Activated CD4-positive, alpha-beta memory T cell treated with anti-CD3 and anti-CD28 coated beads for 36 hours (primary cell): ENCODE measurements at regions not wholly inside any gene's neighbourhood (a gene's known extent, or its start where the extent isn't known, plus 50 kb on each side); places are given as distances from the start of the nearest gene placed in this dataset.

Experiments
- CTCF ChIA-PET: fragments of 350-600 bp; sonication (Branson Sonifier 250); formaldehyde crosslinking; loops from one replicate; lab custom pipeline; 2021; ENCODE audit warnings: antibody characterized with exemption, inconsistent platforms; lab: Charles Lee
- POLR2A ChIA-PET: fragments of 350-600 bp; sonication (Branson Sonifier 250); formaldehyde crosslinking; loops from one replicate; lab custom pipeline; 2021; ENCODE audit warnings: antibody characterized with exemption; lab: Charles Lee
- DNase-seq: peaks from one replicate; pipeline ENCODE4 v3.0.0-alpha.2; 2020
- H3K27ac Mint-ChIP-seq: one replicate; pipeline ENCODE4 v1.8.0; 2021; ENCODE audit warnings: mixed read lengths
- H3K27me3 Mint-ChIP-seq: one replicate; pipeline ENCODE4 v1.8.0; 2021; ENCODE audit warnings: mixed read lengths
- H3K36me3 Mint-ChIP-seq: one replicate; pipeline ENCODE4 v1.8.0; 2021; ENCODE audit warnings: mixed read lengths
- H3K4me1 Mint-ChIP-seq: one replicate; pipeline ENCODE4 v1.8.0; 2021; ENCODE audit warnings: low read depth, mixed read lengths
- H3K4me3 Mint-ChIP-seq: one replicate; pipeline ENCODE4 v1.8.0; 2021; ENCODE audit warnings: mild to moderate bottlenecking, mixed read lengths
- H3K9me3 Mint-ChIP-seq: one replicate; pipeline ENCODE4 v1.8.0; 2021; ENCODE audit warnings: mixed read lengths
- intact Hi-C: fragments of 100-400 bp; cut with micrococcal nuclease; formaldehyde crosslinking; loops from one replicate; pipeline ENCODE4 v1.15.1; 2023

DNA sequence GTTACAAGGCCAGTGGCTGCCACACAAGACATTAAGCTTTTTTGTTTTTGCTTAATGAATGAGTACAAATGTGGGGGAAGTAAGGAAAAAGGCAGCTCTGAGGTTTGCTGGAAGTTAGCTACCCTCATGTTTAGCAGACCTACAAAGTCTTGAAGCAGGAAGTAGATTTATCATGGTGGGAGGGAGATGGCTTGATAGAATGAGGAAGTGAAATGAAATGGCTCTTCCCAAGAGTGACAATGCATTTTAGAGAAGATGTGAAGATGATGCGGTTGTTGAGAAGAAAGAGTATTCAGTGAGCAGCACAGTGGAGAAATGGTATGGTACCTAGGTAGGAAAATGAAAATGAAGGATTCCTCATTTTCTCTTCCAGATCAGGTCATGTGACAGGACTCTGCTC lies 108.0 kb downstream of the SLIT2 start:
- ChIA-PET CTCF (no interaction called here), POLR2A (no interaction called here)
- no peak for DNase-seq
- Mint-ChIP-seq H3K9me3 (no peaks in the 10 kb centered on the region), H3K27me3 (no peaks in the 10 kb centered on the region), H3K4me1 (no peaks in the 10 kb centered on the region), H3K4me3 (no peak overlapping the region), H3K36me3 (no peaks in the 10 kb centered on the region), H3K27ac (no peak overlapping the region)
- intact Hi-C loops = no loop called here

DNA sequence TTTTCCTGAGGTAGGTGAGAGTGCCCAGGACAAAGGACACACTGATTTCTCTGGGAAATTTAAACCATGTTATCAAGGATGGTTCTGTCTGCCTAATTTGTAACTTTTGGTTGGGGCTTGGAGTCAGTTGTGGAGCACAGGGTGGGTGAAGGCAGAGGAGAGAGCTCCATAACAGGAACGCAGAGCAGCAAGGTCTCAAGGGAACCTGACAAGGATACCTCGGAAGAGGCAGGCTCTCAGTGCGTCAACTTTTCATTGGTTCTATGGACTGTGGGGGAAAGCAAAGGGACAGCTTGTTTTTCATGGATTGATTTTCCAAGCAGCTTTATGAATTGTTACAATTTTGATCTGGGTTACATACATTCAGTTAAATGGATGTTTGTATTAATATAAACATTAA lies 110.4 kb downstream of the SLIT2 start:
- Mint-ChIP-seq H3K36me3 (no peaks in the 10 kb centered on the region), H3K27me3 (no peaks in the 10 kb centered on the region), H3K27ac (no peak overlapping the region), H3K9me3 (no peaks in the 10 kb centered on the region), H3K4me1 (no peaks in the 10 kb centered on the region), H3K4me3 (no peak overlapping the region)
- ChIA-PET POLR2A (no interaction called here), CTCF (no interaction called here)
- intact Hi-C loops = no loop called here
- DNase-seq = no peak

DNA sequence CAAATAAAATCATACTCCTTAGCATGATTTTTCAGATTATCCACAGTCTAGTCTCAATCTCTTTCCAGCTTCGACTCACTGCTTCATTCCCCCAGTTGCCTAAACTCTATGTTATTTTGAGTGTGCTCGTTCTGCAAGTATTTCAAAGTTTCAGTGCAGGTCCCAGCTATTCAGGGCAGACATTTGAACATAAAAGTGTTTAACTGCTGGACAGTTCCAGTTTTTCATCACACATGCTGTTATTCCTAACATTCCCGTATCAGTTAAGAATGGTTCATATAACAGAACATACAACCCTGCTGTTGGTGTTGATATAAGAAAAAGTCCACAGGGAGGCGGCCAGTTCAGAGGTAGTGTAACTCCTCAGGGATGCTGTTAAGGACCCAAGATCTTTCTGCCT lies 113.3 kb downstream of the SLIT2 start:
- ChIA-PET POLR2A (no interaction called here), CTCF (no interaction called here)
- Mint-ChIP-seq H3K27ac (no peak overlapping the region), H3K27me3 (no peaks in the 10 kb centered on the region), H3K9me3 (no peaks in the 10 kb centered on the region), H3K36me3 (no peaks in the 10 kb centered on the region), H3K4me3 (no peak overlapping the region), H3K4me1 (no peaks in the 10 kb centered on the region)
- DNase-seq = no peak
- intact Hi-C loops = no loop called here

DNA sequence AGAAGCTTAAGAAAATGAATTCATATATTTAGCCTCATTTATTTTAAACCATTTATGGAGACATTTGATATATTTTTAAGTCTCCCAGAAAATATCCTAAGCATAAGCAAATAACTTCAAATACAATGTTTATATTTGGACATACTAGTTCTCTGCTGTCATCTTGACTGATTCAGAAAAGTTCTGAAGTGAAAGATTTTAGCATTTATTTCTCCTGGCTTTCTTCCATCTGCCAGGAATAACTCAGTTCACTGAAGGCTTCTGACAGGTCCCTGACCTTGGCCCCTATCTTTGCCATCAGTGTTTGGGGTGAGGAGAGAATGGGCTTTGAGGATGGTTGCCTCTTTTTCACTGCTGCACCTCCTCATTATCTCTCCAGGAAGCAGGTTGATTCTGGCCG lies 115.7 kb downstream of the SLIT2 start:
- H3K27me3 Mint-ChIP-seq = no peaks in the 10 kb centered on the region
- ChIA-PET POLR2A (no interaction called here), CTCF (no interaction called here)
- H3K9me3 Mint-ChIP-seq = no peaks in the 10 kb centered on the region
- intact Hi-C loops = no loop called here
- no peak overlapping the region for H3K27ac Mint-ChIP-seq
- no peaks in the 10 kb centered on the region for H3K36me3 Mint-ChIP-seq
- no peak for DNase-seq
- no peak overlapping the region for H3K4me3 Mint-ChIP-seq
- no peaks in the 10 kb centered on the region for H3K4me1 Mint-ChIP-seq

DNA sequence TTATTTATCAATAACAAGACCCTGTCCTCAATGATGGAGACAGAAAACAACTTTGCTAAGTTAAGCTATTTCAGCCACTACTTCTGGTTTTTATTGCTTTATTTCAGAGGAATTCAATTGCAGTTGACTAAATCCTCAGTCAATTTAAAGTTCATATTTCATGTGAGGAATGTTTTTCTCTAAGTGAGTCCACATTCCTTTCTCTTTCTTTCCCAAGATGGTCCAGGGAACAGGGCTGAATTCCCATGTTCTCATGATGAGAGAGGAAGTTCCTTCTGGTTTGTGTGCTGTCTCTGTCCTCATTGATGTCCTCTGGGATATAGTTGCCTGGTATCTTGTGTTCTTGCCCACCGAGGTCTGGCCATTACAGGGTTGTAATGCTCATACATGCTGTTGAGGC lies 117.2 kb downstream of the SLIT2 start:
- Mint-ChIP-seq H3K36me3 (no peaks in the 10 kb centered on the region), H3K4me3 (no peak overlapping the region)
- CTCF ChIA-PET = no interaction called here

DNA sequence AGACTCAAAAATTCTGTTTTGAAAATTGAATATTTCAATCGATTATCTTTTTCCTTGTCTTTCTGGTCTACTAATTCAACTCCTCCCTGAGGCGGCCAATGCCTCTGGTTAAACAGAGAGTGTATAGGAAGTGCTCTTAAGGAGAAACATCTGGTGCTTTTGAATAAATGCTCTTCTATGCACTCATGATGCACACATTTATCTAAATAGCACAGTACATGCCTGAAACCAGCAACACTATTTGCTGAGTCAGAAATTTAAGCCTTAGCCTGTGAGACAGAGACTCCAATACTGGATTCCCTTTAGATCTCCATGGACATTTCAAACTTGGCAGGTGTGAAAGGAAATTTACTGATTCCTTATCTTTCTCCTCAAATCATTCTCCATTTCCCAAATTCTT lies 118.6 kb downstream of the SLIT2 start:
- no peak overlapping the region for H3K4me3 Mint-ChIP-seq
- no peaks in the 10 kb centered on the region for H3K36me3 Mint-ChIP-seq
- no peak overlapping the region for H3K27ac Mint-ChIP-seq

More for the DNA sequence above, 117.2 kb downstream of the SLIT2 start:
- Mint-ChIP-seq H3K27ac (no peak overlapping the region), H3K4me1 (no peaks in the 10 kb centered on the region), H3K27me3 (no peaks in the 10 kb centered on the region), H3K9me3 (no peaks in the 10 kb centered on the region)
- intact Hi-C loops = no loop called here
- POLR2A ChIA-PET = no interaction called here
- no peak for DNase-seq

DNA sequence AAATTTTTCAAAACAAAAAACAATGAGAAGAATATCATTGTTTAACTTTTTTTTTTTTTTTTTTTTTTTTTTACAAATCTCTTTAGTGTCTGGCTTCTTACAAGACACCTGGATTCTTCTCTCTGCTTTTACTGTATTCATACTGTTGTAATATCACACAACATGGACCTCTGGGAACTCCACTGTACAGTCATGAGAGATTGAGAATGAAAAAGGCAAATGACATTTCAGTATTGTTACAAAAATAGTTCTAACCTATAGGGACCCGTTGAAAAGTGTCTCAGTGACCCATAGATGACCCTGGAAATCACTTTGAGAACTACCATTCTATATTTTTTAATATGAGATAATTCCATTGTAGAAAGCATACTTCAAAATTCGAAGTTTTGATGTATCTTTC lies 124.4 kb downstream of the SLIT2 start:
- POLR2A ChIA-PET = no interaction called here
- peaks cover 4% of the 10 kb centered on the region for H3K27me3 Mint-ChIP-seq
- intact Hi-C loops = no loop called here

More for the DNA sequence above, 118.6 kb downstream of the SLIT2 start:
- Mint-ChIP-seq H3K9me3 (no peaks in the 10 kb centered on the region), H3K4me1 (no peaks in the 10 kb centered on the region), H3K27me3 (no peaks in the 10 kb centered on the region)
- CTCF ChIA-PET = no interaction called here
- POLR2A ChIA-PET = no interaction called here
- DNase-seq = no peak
- intact Hi-C loops = no loop called here

DNA sequence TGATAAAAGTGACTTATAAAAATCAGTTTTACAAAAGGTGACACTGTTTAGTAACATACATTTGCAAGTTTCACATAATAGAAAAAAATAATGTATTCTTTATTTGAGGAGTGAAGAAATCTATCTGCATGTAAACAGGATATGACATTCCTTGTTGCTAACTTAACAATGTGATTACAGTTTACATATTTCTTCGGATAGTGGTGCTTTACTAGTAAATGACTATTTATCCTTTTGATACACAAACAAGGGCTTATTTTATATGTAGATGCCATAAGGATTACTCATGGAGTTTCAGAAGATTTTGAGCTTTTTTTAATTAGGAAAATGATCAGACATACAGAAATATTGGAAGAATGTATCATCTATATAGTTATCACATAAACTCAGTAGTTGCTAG lies 126.5 kb downstream of the SLIT2 start:
- H3K4me1 Mint-ChIP-seq = no peaks in the 10 kb centered on the region
- ChIA-PET POLR2A (no interaction called here), CTCF (no interaction called here)
- DNase-seq = no peak
- H3K36me3 Mint-ChIP-seq = no peaks in the 10 kb centered on the region
- intact Hi-C loops = no loop called here
- peaks cover 4% of the 10 kb centered on the region for H3K27me3 Mint-ChIP-seq
- H3K4me3 Mint-ChIP-seq = no peak overlapping the region
- H3K9me3 Mint-ChIP-seq = no peaks in the 10 kb centered on the region
- no peak overlapping the region for H3K27ac Mint-ChIP-seq

More for the DNA sequence above, 124.4 kb downstream of the SLIT2 start:
- Mint-ChIP-seq H3K4me1 (no peaks in the 10 kb centered on the region), H3K36me3 (no peaks in the 10 kb centered on the region), H3K9me3 (no peaks in the 10 kb centered on the region), H3K27ac (no peak overlapping the region), H3K4me3 (no peak overlapping the region)
- DNase-seq = no peak
- CTCF ChIA-PET = no interaction called here

DNA sequence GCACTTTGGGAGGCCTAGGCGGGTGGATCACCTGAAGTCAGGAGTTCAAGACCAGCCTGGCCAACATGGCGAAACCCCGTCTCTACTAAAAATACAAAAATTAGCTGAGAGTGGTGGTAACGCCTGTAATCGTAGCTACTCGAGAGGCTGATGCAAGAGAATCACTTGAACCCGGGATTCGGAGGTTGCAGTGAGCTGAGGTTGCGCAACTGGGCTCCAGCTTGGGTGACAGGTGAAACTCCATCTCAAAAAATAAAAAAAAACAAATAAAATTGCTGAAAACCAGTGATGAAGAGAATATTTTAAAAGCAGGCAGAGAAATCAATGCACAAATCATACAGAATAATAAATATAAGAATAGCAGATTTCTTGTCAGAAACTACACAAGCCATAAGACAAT lies 129.3 kb downstream of the SLIT2 start:
- Mint-ChIP-seq H3K9me3 (no peaks in the 10 kb centered on the region), H3K27ac (no peak overlapping the region), H3K4me3 (no peak overlapping the region), H3K36me3 (no peaks in the 10 kb centered on the region), H3K27me3 (peaks cover 4% of the 10 kb centered on the region), H3K4me1 (no peaks in the 10 kb centered on the region)
- intact Hi-C loops = no loop called here
- ChIA-PET POLR2A (no interaction called here), CTCF (no interaction called here)
- no peak for DNase-seq

DNA sequence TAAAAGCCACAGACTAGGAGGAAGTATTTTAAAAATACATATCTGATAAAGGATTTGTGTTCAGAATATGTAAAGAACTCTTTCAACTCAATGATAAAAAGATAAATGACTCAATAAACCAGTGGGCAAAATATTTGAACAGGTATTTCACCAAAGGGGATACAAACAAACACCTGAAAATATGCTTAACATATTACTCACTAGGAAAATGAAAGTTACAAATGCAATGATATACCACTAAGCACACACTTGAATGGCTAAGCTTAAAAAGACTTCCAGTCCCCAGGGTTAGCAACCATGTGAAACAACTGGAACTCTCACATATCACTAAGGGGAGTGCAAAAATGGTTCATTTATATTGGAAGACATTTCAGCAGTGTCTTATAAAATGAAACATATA lies 131.6 kb downstream of the SLIT2 start:
- Mint-ChIP-seq H3K36me3 (no peaks in the 10 kb centered on the region), H3K9me3 (no peaks in the 10 kb centered on the region), H3K27ac (no peak overlapping the region), H3K27me3 (no peaks in the 10 kb centered on the region), H3K4me1 (no peaks in the 10 kb centered on the region), H3K4me3 (no peak overlapping the region)
- ChIA-PET POLR2A (no interaction called here), CTCF (no interaction called here)
- no peak for DNase-seq
- intact Hi-C loops = no loop called here

DNA sequence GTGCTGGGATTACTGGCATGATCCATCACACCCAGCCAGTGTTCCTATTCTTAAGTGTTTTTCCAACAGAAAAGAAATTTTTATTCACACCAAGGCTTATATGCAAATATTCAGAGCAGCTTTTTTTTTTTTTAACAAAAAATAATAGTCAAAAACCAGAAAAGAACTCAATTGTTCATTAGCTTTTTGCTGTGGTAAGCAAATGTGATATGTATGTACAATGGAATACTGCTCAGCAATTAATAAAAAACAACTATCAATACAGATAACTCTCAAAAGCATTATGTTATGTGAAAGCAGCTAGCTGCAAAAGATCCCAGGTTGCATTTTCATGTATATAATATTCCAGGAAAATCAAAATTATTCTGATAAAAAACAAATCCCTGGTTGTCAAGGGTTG lies 132.3 kb downstream of the SLIT2 start:
- intact Hi-C loops = no loop called here
- H3K4me3 Mint-ChIP-seq = no peak overlapping the region
- no peaks in the 10 kb centered on the region for H3K27me3 Mint-ChIP-seq
- DNase-seq = no peak
- ChIA-PET POLR2A (no interaction called here), CTCF (no interaction called here)
- H3K4me1 Mint-ChIP-seq = no peaks in the 10 kb centered on the region
- H3K9me3 Mint-ChIP-seq = no peaks in the 10 kb centered on the region
- H3K36me3 Mint-ChIP-seq = no peaks in the 10 kb centered on the region
- H3K27ac Mint-ChIP-seq = no peak overlapping the region

DNA sequence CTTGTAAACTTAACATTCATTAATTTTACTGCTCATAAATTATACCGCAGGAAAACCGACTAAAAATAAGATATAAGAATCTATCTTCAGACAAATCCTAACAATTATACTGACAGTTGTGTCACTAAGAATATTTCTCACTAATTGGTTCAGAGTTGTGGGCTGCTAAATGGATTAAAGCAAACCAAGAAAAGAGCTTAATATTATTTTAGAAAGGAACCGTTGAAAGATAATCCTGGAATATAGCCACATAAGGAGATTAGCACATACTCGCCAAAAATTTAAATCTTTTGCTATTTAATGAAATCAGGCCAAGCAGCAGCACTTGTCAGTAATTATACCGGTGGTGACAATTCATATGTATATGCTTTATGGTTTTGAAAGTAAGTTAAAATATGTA lies 132.8 kb downstream of the SLIT2 start:
- no peak overlapping the region for H3K27ac Mint-ChIP-seq
- no peaks in the 10 kb centered on the region for H3K36me3 Mint-ChIP-seq
- no peaks in the 10 kb centered on the region for H3K9me3 Mint-ChIP-seq
- H3K27me3 Mint-ChIP-seq = no peaks in the 10 kb centered on the region
- H3K4me1 Mint-ChIP-seq = no peaks in the 10 kb centered on the region
- DNase-seq = no peak
- ChIA-PET POLR2A (no interaction called here), CTCF (no interaction called here)
- H3K4me3 Mint-ChIP-seq = no peak overlapping the region
- intact Hi-C loops = no loop called here

DNA sequence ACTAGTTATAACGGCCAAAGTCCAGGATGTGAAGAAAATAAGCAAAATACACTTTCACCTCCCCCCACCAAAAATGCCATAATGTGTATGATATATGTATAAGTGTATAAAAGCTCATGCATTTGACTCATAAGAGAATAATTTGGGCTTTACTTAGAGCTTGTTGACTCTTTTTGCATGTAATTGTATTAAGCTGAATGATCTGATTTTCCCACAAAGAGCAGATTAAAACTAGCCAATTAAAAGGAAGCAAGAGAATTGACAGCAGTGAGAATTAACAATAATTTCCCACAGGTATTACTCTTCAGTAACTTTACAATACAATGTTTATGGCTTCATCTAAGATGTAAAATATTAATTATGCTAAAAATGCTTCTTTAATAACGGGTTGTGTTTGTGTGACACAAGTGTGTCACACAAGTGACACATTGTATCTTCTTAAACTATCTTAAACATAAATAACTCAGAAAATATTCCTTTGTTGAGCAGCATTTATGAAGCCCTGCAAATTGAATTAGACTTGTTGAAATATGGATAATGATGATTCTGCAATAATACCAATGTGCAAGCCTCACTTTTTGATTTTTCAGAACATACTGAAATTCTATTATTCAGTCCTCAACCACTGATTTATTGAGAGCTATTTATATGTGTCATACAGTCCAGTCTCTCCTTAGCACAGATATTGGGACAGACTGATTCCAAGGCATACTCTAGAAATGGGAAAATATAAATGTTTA lies 134.5 kb downstream of the SLIT2 start:
- Mint-ChIP-seq H3K9me3 (no peaks in the 10 kb centered on the region), H3K4me3 (no peak overlapping the region), H3K27me3 (no peaks in the 10 kb centered on the region), H3K36me3 (no peaks in the 10 kb centered on the region), H3K4me1 (no peaks in the 10 kb centered on the region), H3K27ac (no peak overlapping the region)
- POLR2A ChIA-PET = no interaction called here
- intact Hi-C loops = no loop called here
- CTCF ChIA-PET = interaction anchor here (1.1 kb wide), 1 partner anchor 9 kb away, joined by 6 read pairs; no protein-coding TSS in a partner anchor
- no peak for DNase-seq
